BJ (cell line): ENCODE measurements at regions not wholly inside any gene's neighbourhood (a gene's known extent, or its start where the extent isn't known, plus 50 kb on each side); places are given as distances from the start of the nearest gene placed in this dataset.

Source experiments
- CTCF ChIA-PET: fragments of 350-600 bp; formaldehyde crosslinking; extraction: SDS; loops from one replicate; lab custom pipeline; 2021; ENCODE audit warnings: antibody characterized with exemption, inconsistent platforms; lab: Yijun Ruan, JAX
- POLR2A ChIA-PET: fragments of 300-600 bp; sonication (Branson Sonifier 250); formaldehyde crosslinking; extraction: SDS; loops from one replicate; lab custom pipeline; 2021; ENCODE audit warnings: antibody characterized with exemption; lab: Charles Lee
- DNase-seq: peaks from one replicate; pipeline ENCODE4 v3.0.0-alpha.2; 2011; ENCODE audit warnings: low read depth
- H3K27me3 ChIP-seq: 2 replicates; pipeline ENCODE4 v1.6.0; 2011; ENCODE audit warnings: low read length; ENCODE audit not compliant: control insufficient read depth, insufficient read depth
- H3K36me3 ChIP-seq: 2 replicates; pipeline ENCODE4 v1.5.1; 2011; ENCODE audit warnings: low read length; ENCODE audit not compliant: control insufficient read depth, insufficient read depth
- H3K4me3 ChIP-seq: 2 replicates; pipeline ENCODE4 v1.5.1; 2011; ENCODE audit warnings: low read depth, mild to moderate bottlenecking, control low read depth, low read length
- CTCF ChIP-seq: IDR thresholded peaks from 2 replicates; pipeline ENCODE4 v1.5.1; 2011; ENCODE audit warnings: low read depth, mild to moderate bottlenecking, control low read depth, inconsistent platforms, low read length, moderate library complexity; ENCODE audit not compliant: insufficient read depth

- TF ChIP-seq CTCF: no peak
- H3K27me3 ChIP-seq: no peaks in the 10 kb centered on the region
- no peak for DNase-seq
Measured at GRCh38 chr3:3519266-3519665, 280.0 kb upstream of the LRRN1 start.

GRCh38 chr3:3516996-3517395 is 282.2 kb upstream of the LRRN1 start:
- no peak for DNase-seq
- Histone ChIP-seq H3K27me3 (no peaks in the 10 kb centered on the region), H3K36me3 (no peaks in the 10 kb centered on the region), H3K4me3 (no peak overlapping the region)
- CTCF ChIA-PET: no interaction called here
- POLR2A ChIA-PET: no interaction called here
- no peak for TF ChIP-seq CTCF

More at GRCh38 chr3:3519266-3519665, 280.0 kb upstream of the LRRN1 start:
- CTCF ChIA-PET: no interaction called here
- Histone ChIP-seq H3K36me3 (no peaks in the 10 kb centered on the region), H3K4me3 (no peak overlapping the region)
- POLR2A ChIA-PET: no interaction called here

- no peak for DNase-seq
- CTCF ChIA-PET: no interaction called here
Measured at GRCh38 chr3:3516384-3516783, 282.8 kb upstream of the LRRN1 start.

GRCh38 chr3:3509665-3510064 is 289.6 kb upstream of the LRRN1 start:
- TF ChIP-seq CTCF: no peak
- DNase-seq: no peak
- POLR2A ChIA-PET: no interaction called here
- CTCF ChIA-PET: no interaction called here
- no peaks in the 10 kb centered on the region for H3K27me3 ChIP-seq
- H3K4me3 ChIP-seq: no peak overlapping the region
- H3K36me3 ChIP-seq: no peaks in the 10 kb centered on the region

More at GRCh38 chr3:3516384-3516783, 282.8 kb upstream of the LRRN1 start:
- POLR2A ChIA-PET: no interaction called here
- no peaks in the 10 kb centered on the region for H3K36me3 ChIP-seq
- no peak for TF ChIP-seq CTCF
- H3K27me3 ChIP-seq: no peaks in the 10 kb centered on the region
- no peak overlapping the region for H3K4me3 ChIP-seq

GRCh38 chr3:3504686-3505085 is 294.5 kb upstream of the LRRN1 start:
- ChIA-PET POLR2A (no interaction called here), CTCF (no interaction called here)
- H3K36me3 ChIP-seq: no peaks in the 10 kb centered on the region
- no peaks in the 10 kb centered on the region for H3K27me3 ChIP-seq
- no peak for TF ChIP-seq CTCF
- no peak overlapping the region for H3K4me3 ChIP-seq
- DNase-seq: no peak
